CD8-positive, alpha-beta memory T cell (primary cell): ENCODE measurements at regions not wholly inside any gene's neighbourhood (a gene's known extent, or its start where the extent isn't known, plus 50 kb on each side); places are given as distances from the start of the nearest gene placed in this dataset.

Source experiments
- CTCF ChIA-PET: fragments of 350-600 bp; sonication (Branson Sonifier 250); formaldehyde crosslinking; loops from one replicate; lab custom pipeline; 2021; ENCODE audit warnings: antibody characterized with exemption; lab: Charles Lee
- POLR2A ChIA-PET: fragments of 350-600 bp; sonication (Branson Sonifier 250); formaldehyde crosslinking; loops from one replicate; lab custom pipeline; 2021; ENCODE audit warnings: antibody characterized with exemption; lab: Charles Lee
- DNase-seq, 5 donors: peaks; one replicate each; pipeline versions ENCODE4 v3.0.0 to v3.0.0-alpha.2; 2020 to 2022; ENCODE audit warnings: mixed read lengths in 1 of 5
- H3K27ac ChIP-seq: one replicate; pipeline ENCODE4 v1.7.0; 2013; ENCODE audit warnings: low read depth, mild to moderate bottlenecking, low read length, moderate library complexity
- H3K27me3 ChIP-seq: 2 replicates; pipeline ENCODE4 v1.7.0; 2013; ENCODE audit warnings: low read length, mild to moderate bottlenecking; ENCODE audit not compliant: insufficient read depth, poor library complexity, severe bottlenecking
- H3K36me3 ChIP-seq: 2 replicates; pipeline ENCODE4 v1.7.0; 2013; ENCODE audit warnings: mild to moderate bottlenecking, low read length, moderate library complexity; ENCODE audit not compliant: insufficient read depth
- H3K4me1 ChIP-seq: 2 replicates; pipeline ENCODE4 v1.7.0; 2013; ENCODE audit warnings: mild to moderate bottlenecking, low read length, moderate library complexity; ENCODE audit not compliant: insufficient read depth
- H3K4me3 ChIP-seq: 2 replicates; pipeline ENCODE4 v1.7.0; 2013; ENCODE audit warnings: mild to moderate bottlenecking, low read length
- H3K9me3 ChIP-seq: 2 replicates; pipeline ENCODE4 v1.7.0; 2013; ENCODE audit warnings: mild to moderate bottlenecking, low read length
- H3K27ac Mint-ChIP-seq, 8 donors: one replicate each; pipeline ENCODE4 v1.8.0; 2020 to 2021; ENCODE audit warnings: mixed read lengths in 8 of 8, mild to moderate bottlenecking in 6 of 8, inconsistent platforms in 3 of 8, moderate library complexity in 3 of 8
- H3K27me3 Mint-ChIP-seq, 2 donors: one replicate each; pipeline ENCODE4 v1.8.0; 2020 to 2021; ENCODE audit warnings: mixed read lengths in 2 of 2, mild to moderate bottlenecking in 1 of 2, moderate library complexity in 1 of 2
- H3K36me3 Mint-ChIP-seq, 3 donors: one replicate each; pipeline ENCODE4 v1.8.0; 2020 to 2021; ENCODE audit warnings: mixed read lengths in 3 of 3, inconsistent platforms in 1 of 3, mild to moderate bottlenecking in 1 of 3
- H3K4me1 Mint-ChIP-seq, 3 donors: one replicate each; pipeline ENCODE4 v1.8.0; 2020 to 2021; ENCODE audit warnings: mixed read lengths in 3 of 3, inconsistent platforms in 1 of 3, mild to moderate bottlenecking in 1 of 3
- H3K4me3 Mint-ChIP-seq, 7 donors: one replicate each; pipeline ENCODE4 v1.8.0; 2020 to 2021; ENCODE audit warnings: mixed read lengths in 7 of 7, mild to moderate bottlenecking in 6 of 7, moderate library complexity in 4 of 7, inconsistent platforms in 2 of 7
- H3K9me3 Mint-ChIP-seq, 5 donors: one replicate each; pipeline ENCODE4 v1.8.0; 2020 to 2022; ENCODE audit warnings: mixed read lengths in 5 of 5, mild to moderate bottlenecking in 3 of 5, moderate library complexity in 2 of 5, inconsistent platforms in 1 of 5

GRCh38 chr9:134509281-134509680 is 132.3 kb upstream of the COL5A1 start:
- peaks cover 3 to 9% of the 10 kb centered on the region in 2 donors for H3K27me3 Mint-ChIP-seq
- H3K4me1 ChIP-seq, result no peaks in the 10 kb centered on the region
- H3K9me3 Mint-ChIP-seq, result no peaks in the 10 kb centered on the region
- ChIA-PET CTCF (no interaction called here), POLR2A (no interaction called here)
- H3K36me3 Mint-ChIP-seq, result no peaks in the 10 kb centered on the region
- H3K27ac ChIP-seq, result no peak overlapping the region
- no peak overlapping the region for H3K4me3 Mint-ChIP-seq
- H3K4me1 Mint-ChIP-seq, result no peaks in the 10 kb centered on the region
- no peaks in the 10 kb centered on the region for H3K36me3 ChIP-seq
- no peaks in the 10 kb centered on the region for H3K9me3 ChIP-seq
- H3K27me3 ChIP-seq, result no peaks in the 10 kb centered on the region
- no peak overlapping the region for H3K4me3 ChIP-seq
- DNase-seq, result no peak
- no peak overlapping the region for H3K27ac Mint-ChIP-seq

- Mint-ChIP-seq H3K27me3 (peaks cover 3 to 9% of the 10 kb centered on the region in 2 donors), H3K36me3 (no peaks in the 10 kb centered on the region), H3K4me1 (no peaks in the 10 kb centered on the region), H3K9me3 (no peaks in the 10 kb centered on the region), H3K4me3 (no peak overlapping the region), H3K27ac (no peak overlapping the region)
- POLR2A ChIA-PET, result no interaction called here
- H3K36me3 ChIP-seq, result no peaks in the 10 kb centered on the region
- CTCF ChIA-PET, result no interaction called here
- no peak overlapping the region for H3K27ac ChIP-seq
- no peak for DNase-seq
- H3K27me3 ChIP-seq, result no peaks in the 10 kb centered on the region
- H3K4me1 ChIP-seq, result no peaks in the 10 kb centered on the region
- no peak overlapping the region for H3K4me3 ChIP-seq
- H3K9me3 ChIP-seq, result no peaks in the 10 kb centered on the region
Measured at GRCh38 chr9:134509817-134510216, 131.8 kb upstream of the COL5A1 start.

DNA sequence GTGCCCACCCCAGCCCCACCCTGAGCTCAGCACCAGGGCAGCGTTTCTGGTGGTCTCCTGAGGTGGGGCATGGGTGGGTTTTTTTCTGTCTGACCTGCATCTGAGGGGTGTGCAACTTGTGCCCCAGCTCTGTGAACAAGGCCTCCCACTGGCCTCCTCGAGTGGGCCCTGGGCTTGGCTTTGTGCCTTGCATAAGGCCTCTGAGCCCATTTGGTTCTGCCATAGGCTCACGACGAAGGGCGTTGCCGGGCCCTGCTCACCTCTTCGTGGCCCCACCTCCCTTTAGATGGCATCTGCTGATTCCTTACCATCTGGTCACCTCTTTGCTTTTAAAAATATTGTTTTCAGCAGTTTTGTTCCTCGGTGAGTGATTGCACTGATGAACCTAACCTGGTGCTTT is 127.1 kb upstream of the COL5A1 start:
- DNase-seq, result no peak
- ChIA-PET CTCF (no interaction called here), POLR2A (no interaction called here)
- H3K4me3 Mint-ChIP-seq, result no peak overlapping the region
- Histone ChIP-seq H3K36me3 (no peaks in the 10 kb centered on the region), H3K9me3 (no peaks in the 10 kb centered on the region), H3K4me3 (no peak overlapping the region), H3K27ac (no peak overlapping the region), H3K4me1 (no peaks in the 10 kb centered on the region), H3K27me3 (no peaks in the 10 kb centered on the region)
- H3K36me3 Mint-ChIP-seq, result no peaks in the 10 kb centered on the region
- H3K4me1 Mint-ChIP-seq, result no peaks in the 10 kb centered on the region
- no peaks in the 10 kb centered on the region for H3K9me3 Mint-ChIP-seq
- peaks cover 2 to 6% of the 10 kb centered on the region in 2 donors for H3K27me3 Mint-ChIP-seq
- no peak overlapping the region for H3K27ac Mint-ChIP-seq

DNA sequence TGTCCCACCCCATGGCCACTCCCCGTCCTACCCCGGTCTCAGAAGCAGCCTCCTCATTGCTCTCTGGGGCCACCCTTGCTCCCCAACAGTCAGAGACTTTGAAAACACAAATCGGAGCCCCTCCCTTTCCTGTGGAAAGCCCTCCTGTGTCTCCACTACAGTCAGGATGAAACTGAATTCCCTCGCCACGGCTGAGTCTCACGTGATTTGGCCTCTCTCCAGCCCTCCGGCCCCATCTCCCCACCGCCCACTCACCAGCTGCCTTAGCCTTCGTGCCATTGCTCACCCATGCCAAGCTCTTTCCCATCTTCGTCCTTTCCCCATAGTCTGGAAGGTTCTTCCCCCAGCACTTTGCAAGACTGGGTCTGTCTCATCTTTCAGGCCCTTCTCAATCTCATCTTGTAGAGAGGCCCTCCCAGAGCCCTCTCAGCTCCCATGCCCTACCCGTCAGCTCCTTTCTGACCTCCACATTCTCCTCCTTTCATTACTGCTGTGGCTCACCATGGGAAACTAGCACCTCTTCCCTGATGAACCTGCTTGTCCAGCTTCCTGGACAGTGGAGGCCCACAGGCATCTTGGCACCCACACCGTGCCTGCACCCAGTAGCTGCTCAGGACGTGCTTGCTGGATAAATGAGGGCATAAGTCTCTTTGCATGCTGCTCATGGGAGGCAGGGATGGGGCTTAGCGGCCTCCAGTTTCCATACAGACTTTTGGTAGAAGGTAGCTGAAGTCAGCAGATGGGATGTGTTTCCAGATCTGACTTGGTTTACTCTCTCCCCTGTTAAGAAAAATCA is 126.4 kb upstream of the COL5A1 start:
- Mint-ChIP-seq H3K36me3 (no peaks in the 10 kb centered on the region), H3K4me3 (no peak overlapping the region), H3K9me3 (no peaks in the 10 kb centered on the region), H3K27ac (no peak overlapping the region), H3K4me1 (no peaks in the 10 kb centered on the region), H3K27me3 (peaks cover 2 to 6% of the 10 kb centered on the region in 2 donors)
- DNase-seq, result no peak
- Histone ChIP-seq H3K4me3 (no peak overlapping the region), H3K36me3 (no peaks in the 10 kb centered on the region), H3K27me3 (no peaks in the 10 kb centered on the region), H3K27ac (no peak overlapping the region), H3K4me1 (no peaks in the 10 kb centered on the region), H3K9me3 (no peaks in the 10 kb centered on the region)
- CTCF ChIA-PET, result no interaction called here
- POLR2A ChIA-PET, result no interaction called here

DNA sequence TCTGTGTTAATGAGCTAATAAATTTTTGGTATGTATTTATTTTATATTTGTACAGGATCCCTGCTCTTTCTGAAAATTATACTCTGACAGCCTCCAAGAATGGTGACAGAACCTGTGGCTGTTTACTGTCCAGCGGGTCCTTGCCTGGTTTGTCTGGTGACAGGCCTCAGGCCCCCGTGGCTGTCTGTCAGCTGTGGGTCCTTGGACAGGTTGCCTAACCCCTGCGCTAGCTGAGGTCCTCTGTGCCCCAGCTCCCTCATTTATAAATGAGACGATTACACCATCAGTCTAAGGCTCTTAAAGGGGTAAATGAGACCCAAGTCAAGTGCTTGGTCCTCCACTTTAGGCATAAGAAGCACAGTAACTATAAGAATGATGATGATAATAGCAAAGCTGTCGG is 125.1 kb upstream of the COL5A1 start:
- no peaks in the 10 kb centered on the region for H3K27me3 ChIP-seq
- no peak for DNase-seq
- peaks cover 0 to 6% (median 0%) of the 10 kb centered on the region in 5 donors for H3K9me3 Mint-ChIP-seq
- H3K36me3 ChIP-seq, result no peaks in the 10 kb centered on the region
- H3K4me3 Mint-ChIP-seq, result no peak overlapping the region
- H3K9me3 ChIP-seq, result no peaks in the 10 kb centered on the region
- no peaks in the 10 kb centered on the region for H3K4me1 Mint-ChIP-seq
- no peak overlapping the region for H3K4me3 ChIP-seq
- no peak overlapping the region for H3K27ac ChIP-seq
- POLR2A ChIA-PET, result no interaction called here
- H3K4me1 ChIP-seq, result no peaks in the 10 kb centered on the region
- CTCF ChIA-PET, result no interaction called here
- no peak overlapping the region for H3K27ac Mint-ChIP-seq
- H3K27me3 Mint-ChIP-seq, result peaks cover 2 to 9% of the 10 kb centered on the region in 2 donors
- H3K36me3 Mint-ChIP-seq, result peaks cover 0 to 6% (median 0%) of the 10 kb centered on the region in 3 donors

- DNase-seq, result no peak
- peaks cover 2 to 8% of the 10 kb centered on the region in 2 donors for H3K27me3 Mint-ChIP-seq
- Histone ChIP-seq H3K4me1 (no peaks in the 10 kb centered on the region), H3K9me3 (no peaks in the 10 kb centered on the region), H3K27ac (no peak overlapping the region), H3K4me3 (no peak overlapping the region), H3K27me3 (no peaks in the 10 kb centered on the region), H3K36me3 (no peaks in the 10 kb centered on the region)
- H3K9me3 Mint-ChIP-seq, result peaks cover 0 to 6% (median 0%) of the 10 kb centered on the region in 5 donors
- H3K27ac Mint-ChIP-seq, result no peak overlapping the region
- no peak overlapping the region for H3K4me3 Mint-ChIP-seq
- no peaks in the 10 kb centered on the region for H3K4me1 Mint-ChIP-seq
- H3K36me3 Mint-ChIP-seq, result peaks cover 0 to 6% (median 0%) of the 10 kb centered on the region in 3 donors
- CTCF ChIA-PET, result no interaction called here
- POLR2A ChIA-PET, result no interaction called here
Measured at GRCh38 chr9:134517069-134517680, 124.4 kb upstream of the COL5A1 start.

GRCh38 chr9:134518004-134518606 is 123.5 kb upstream of the COL5A1 start:
- H3K4me1 ChIP-seq, result no peaks in the 10 kb centered on the region
- Mint-ChIP-seq H3K4me3 (no peak overlapping the region), H3K36me3 (peaks cover 0 to 6% (median 0%) of the 10 kb centered on the region in 3 donors), H3K9me3 (peaks cover 0 to 6% (median 0%) of the 10 kb centered on the region in 5 donors), H3K27ac (no peak overlapping the region), H3K27me3 (peaks cover 2 to 10% of the 10 kb centered on the region in 2 donors), H3K4me1 (no peaks in the 10 kb centered on the region)
- H3K4me3 ChIP-seq, result no peak overlapping the region
- H3K36me3 ChIP-seq, result no peaks in the 10 kb centered on the region
- DNase-seq, result no peak
- H3K27me3 ChIP-seq, result no peaks in the 10 kb centered on the region
- CTCF ChIA-PET, result no interaction called here
- H3K9me3 ChIP-seq, result no peaks in the 10 kb centered on the region
- H3K27ac ChIP-seq, result no peak overlapping the region
- POLR2A ChIA-PET, result no interaction called here

- no peaks in the 10 kb centered on the region for H3K36me3 ChIP-seq
- no peaks in the 10 kb centered on the region for H3K4me1 Mint-ChIP-seq
- no peaks in the 10 kb centered on the region for H3K9me3 ChIP-seq
- no peak overlapping the region for H3K27ac ChIP-seq
- no peak overlapping the region for H3K4me3 Mint-ChIP-seq
- POLR2A ChIA-PET, result no interaction called here
- peaks cover 0 to 6% (median 0%) of the 10 kb centered on the region in 5 donors for H3K9me3 Mint-ChIP-seq
- H3K27ac Mint-ChIP-seq, result no peak overlapping the region
- no peaks in the 10 kb centered on the region for H3K27me3 ChIP-seq
- CTCF ChIA-PET, result no interaction called here
- H3K4me3 ChIP-seq, result no peak overlapping the region
- no peak for DNase-seq
- no peaks in the 10 kb centered on the region for H3K4me1 ChIP-seq
- peaks cover 0 to 6% (median 0%) of the 10 kb centered on the region in 3 donors for H3K36me3 Mint-ChIP-seq
- H3K27me3 Mint-ChIP-seq, result peaks cover 2 to 11% of the 10 kb centered on the region in 2 donors
Measured at GRCh38 chr9:134519375-134520070, 122.1 kb upstream of the COL5A1 start.
